ENCODE measurements at regions not wholly inside any gene's neighbourhood (a gene's known extent, or its start where the extent isn't known, plus 50 kb on each side); places are given as distances from the start of the nearest gene placed in this dataset.

DNA sequence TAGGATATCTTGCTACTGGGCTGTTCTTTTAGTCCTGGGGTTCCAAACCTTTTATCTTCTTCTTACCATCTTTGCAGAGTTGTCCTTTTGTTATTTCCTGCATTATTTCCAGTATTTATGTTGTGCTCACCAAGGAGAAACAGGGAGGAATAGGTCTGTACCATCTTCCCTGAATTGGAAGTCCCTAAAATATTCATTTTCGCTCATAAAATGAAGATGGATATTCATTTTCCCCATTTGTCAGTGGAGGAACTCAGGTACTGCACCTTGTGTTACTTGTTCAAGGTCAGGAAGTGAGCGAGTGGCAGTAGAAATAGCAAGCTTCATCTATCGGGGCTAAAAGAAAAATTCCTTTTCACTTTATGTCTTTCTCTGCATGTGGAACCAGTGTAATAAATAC, 989.7 kb downstream of the CDH11 start:
- TF ChIP-seq, protein P1, sequence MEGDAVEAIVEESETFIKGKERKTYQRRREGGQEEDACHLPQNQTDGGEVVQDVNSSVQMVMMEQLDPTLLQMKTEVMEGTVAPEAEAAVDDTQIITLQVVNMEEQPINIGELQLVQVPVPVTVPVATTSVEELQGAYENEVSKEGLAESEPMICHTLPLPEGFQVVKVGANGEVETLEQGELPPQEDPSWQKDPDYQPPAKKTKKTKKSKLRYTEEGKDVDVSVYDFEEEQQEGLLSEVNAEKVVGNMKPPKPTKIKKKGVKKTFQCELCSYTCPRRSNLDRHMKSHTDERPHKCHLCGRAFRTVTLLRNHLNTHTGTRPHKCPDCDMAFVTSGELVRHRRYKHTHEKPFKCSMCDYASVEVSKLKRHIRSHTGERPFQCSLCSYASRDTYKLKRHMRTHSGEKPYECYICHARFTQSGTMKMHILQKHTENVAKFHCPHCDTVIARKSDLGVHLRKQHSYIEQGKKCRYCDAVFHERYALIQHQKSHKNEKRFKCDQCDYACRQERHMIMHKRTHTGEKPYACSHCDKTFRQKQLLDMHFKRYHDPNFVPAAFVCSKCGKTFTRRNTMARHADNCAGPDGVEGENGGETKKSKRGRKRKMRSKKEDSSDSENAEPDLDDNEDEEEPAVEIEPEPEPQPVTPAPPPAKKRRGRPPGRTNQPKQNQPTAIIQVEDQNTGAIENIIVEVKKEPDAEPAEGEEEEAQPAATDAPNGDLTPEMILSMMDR (IDR thresholded peaks at IDR 0.05; ENCODE audit: poor library complexity, severe bottlenecking), result no peak
- TF ChIP-seq POLR2AphosphoS5 (IDR thresholded peaks at IDR 0.05) (no peak), EP300 (conservative IDR thresholded peaks at IDR 0.05; ENCODE audit: poor library complexity, severe bottlenecking) (no peak), EZH2 (IDR thresholded peaks at IDR 0.05; ENCODE audit: borderline replicate concordance, insufficient read depth, low read length, poor library complexity, severe bottlenecking) (no peak), RAD21 (conservative IDR thresholded peaks at IDR 0.05) (no peak), TAF1 (IDR thresholded peaks at IDR 0.05; ENCODE audit: low read depth) (no peak), SMC3 (conservative IDR thresholded peaks at IDR 0.05; ENCODE audit: poor library complexity) (no peak)
- TF ChIP-seq, protein P2, sequence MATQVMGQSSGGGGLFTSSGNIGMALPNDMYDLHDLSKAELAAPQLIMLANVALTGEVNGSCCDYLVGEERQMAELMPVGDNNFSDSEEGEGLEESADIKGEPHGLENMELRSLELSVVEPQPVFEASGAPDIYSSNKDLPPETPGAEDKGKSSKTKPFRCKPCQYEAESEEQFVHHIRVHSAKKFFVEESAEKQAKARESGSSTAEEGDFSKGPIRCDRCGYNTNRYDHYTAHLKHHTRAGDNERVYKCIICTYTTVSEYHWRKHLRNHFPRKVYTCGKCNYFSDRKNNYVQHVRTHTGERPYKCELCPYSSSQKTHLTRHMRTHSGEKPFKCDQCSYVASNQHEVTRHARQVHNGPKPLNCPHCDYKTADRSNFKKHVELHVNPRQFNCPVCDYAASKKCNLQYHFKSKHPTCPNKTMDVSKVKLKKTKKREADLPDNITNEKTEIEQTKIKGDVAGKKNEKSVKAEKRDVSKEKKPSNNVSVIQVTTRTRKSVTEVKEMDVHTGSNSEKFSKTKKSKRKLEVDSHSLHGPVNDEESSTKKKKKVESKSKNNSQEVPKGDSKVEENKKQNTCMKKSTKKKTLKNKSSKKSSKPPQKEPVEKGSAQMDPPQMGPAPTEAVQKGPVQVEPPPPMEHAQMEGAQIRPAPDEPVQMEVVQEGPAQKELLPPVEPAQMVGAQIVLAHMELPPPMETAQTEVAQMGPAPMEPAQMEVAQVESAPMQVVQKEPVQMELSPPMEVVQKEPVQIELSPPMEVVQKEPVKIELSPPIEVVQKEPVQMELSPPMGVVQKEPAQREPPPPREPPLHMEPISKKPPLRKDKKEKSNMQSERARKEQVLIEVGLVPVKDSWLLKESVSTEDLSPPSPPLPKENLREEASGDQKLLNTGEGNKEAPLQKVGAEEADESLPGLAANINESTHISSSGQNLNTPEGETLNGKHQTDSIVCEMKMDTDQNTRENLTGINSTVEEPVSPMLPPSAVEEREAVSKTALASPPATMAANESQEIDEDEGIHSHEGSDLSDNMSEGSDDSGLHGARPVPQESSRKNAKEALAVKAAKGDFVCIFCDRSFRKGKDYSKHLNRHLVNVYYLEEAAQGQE (IDR thresholded peaks at IDR 0.05; ENCODE audit: borderline replicate concordance), result no peak
